ENCODE measurements at regions not wholly inside any gene's neighbourhood (a gene's known extent, or its start where the extent isn't known, plus 50 kb on each side); places are given as distances from the start of the nearest gene placed in this dataset.
"Not testable (repeated sequence)": the region's sequence is repeated elsewhere in the genome, so short reads cannot be mapped to it uniquely, and the experiment has no call there.

GRCh38 chr1:199482426-199482825, 545.1 kb upstream of the NR5A2 start:
- DNase-seq, result no peak

- no peak for DNase-seq
Observed at GRCh38 chr1:199489594-199489993, 537.9 kb upstream of the NR5A2 start.

- peak; percentile 51 for DNase-seq
Observed at GRCh38 chr1:199490769-199491527, 536.6 kb upstream of the NR5A2 start.

DNA sequence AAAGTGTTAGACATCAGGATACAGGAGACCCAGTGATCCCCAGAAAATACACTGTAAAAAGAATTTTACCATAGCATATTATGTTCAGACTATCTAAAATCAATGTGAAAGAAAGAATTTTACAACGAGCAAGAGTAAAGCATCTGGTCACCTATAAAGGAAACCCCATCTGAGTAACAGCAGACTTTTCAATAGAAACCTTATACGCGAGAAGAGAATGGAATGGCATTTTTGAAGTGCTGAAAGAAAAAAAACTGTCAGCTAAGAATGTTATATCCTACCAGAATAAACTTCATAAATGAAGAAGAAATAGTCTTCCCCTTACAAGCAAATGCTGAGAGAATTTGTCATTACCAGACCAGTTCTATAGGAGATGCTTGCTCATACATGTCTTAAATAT, 532.1 kb upstream of the NR5A2 start:
- no peak for DNase-seq

DNA sequence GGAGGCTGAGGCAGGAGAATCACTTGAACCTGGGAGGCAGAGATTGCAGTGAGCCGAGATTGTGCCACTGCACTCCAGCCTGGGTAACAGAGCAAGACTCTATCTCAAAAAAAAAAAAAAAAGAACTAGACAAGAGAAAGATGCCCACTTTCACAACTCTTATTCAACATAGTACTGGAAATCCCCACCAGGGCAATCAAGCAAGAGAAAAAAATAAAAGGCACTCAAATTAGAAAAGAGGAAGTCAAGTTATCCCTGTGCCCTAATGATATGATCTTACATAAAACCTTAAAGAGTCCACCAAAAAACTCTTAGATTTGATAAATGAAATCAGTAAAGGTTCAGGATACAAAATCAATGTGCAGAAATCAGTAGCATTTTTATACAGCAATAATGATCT, 528.7 kb upstream of the NR5A2 start:
- not testable (repeated sequence) for DNase-seq

GRCh38 chr1:199508072-199508471, 519.4 kb upstream of the NR5A2 start:
- no peak for DNase-seq

- peak; percentile 43 for DNase-seq
Observed at GRCh38 chr1:199508653-199509052, 518.9 kb upstream of the NR5A2 start.

DNA sequence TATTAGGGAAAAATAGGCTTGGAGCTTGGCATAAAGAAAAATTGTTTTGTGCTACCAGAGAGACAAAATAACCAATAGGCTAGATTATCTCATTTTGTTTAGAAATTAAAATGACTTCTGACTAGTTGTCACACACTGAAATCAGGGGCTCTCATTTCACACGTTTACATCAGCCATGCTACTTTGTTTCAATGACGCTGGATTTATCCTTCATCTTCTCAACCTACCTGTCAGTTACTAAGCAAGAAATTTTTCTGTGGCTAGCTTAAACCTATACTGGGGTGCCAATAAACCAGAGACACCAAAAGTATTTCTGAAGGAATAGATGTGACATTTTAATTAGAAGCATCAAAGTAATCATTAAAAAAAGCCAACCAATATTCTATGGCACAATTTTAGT, 518.1 kb upstream of the NR5A2 start:
- DNase-seq, result no peak

GRCh38 chr1:199510314-199510713, 517.2 kb upstream of the NR5A2 start:
- DNase-seq, result no peak

- peak; percentile 2 for DNase-seq
Observed at GRCh38 chr1:199512037-199512710, 515.3 kb upstream of the NR5A2 start.

- no peak for DNase-seq
Observed at GRCh38 chr1:199515261-199515660, 512.2 kb upstream of the NR5A2 start.

DNA sequence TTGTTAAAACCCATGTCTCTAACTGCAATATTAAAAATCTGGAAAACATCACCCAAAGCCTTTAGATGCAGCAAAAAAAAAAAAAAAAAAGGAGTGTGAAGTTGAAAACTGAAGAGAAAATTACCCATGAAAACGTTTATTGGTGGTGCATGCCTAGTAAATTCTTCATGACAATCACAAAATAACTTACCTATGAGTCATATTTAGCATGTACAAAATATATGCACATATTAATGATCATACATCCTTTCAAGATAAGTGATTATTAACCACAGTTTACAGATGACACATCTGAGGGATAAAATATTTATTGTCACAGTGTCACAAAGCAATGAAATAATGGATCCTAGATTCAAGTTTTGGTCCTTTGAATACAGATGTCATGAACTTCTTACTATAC, 505.2 kb upstream of the NR5A2 start:
- DNase-seq, result no peak

DNA sequence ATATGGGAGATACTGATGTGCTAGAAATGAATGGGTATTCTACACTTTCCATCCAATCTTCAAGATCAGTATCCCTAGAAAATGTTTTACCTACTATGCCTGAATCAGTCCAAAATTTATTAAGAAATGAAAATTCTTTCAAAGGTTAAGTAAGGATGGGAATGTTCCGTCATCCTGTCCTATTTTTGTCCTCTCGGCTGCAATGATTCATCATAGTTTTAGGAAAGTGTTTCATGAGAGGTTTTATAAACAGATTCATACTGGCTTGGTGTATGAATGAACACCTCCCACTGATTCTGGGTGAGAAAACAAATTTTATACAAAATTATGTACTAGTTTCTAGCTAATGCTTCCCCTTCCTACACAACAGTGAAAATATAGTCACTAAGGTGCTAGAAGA, 504.6 kb upstream of the NR5A2 start:
- DNase-seq, result no peak

- no peak for DNase-seq
Observed at GRCh38 chr1:199529324-199529723, 498.2 kb upstream of the NR5A2 start.

GRCh38 chr1:199533361-199533760, 494.1 kb upstream of the NR5A2 start:
- not testable (repeated sequence) for DNase-seq

GRCh38 chr1:199545780-199546179, 481.7 kb upstream of the NR5A2 start:
- DNase-seq, result no peak

- no peak for DNase-seq
Observed at GRCh38 chr1:199546323-199546722, 481.2 kb upstream of the NR5A2 start.

DNA sequence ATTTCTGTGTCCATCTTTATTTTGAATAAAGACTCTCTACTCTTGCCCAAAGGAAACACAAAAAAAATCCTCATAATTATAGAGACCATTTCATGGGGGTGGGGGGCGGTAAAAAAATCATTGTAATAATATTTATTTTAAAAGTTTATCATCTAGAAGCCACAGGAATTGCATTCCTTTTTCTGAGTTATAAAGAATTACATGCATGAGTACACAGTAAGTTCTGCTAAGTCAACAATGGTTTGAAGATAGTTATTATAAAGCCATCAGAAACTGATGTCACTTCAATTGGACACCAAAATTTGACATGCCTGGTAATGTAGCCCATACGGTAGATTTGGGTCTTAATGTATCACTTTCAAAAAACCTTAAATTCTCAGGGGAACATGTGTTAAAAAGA, 478.1 kb upstream of the NR5A2 start:
- DNase-seq, result no peak

- DNase-seq, result no peak
Observed at GRCh38 chr1:199550199-199551065, 477.1 kb upstream of the NR5A2 start.

- peak; percentile 23 for DNase-seq
Observed at GRCh38 chr1:199551967-199552565, 475.4 kb upstream of the NR5A2 start.

- DNase-seq, result no peak
Observed at GRCh38 chr1:199553104-199553503, 474.4 kb upstream of the NR5A2 start.

- no peak for DNase-seq
Observed at GRCh38 chr1:199561334-199561733, 466.2 kb upstream of the NR5A2 start.

GRCh38 chr1:199573047-199573446, 454.5 kb upstream of the NR5A2 start:
- DNase-seq, result no peak

Measured in NCI-H226 (cell line).